ENCODE measurements at regions not wholly inside any gene's neighbourhood (a gene's known extent, or its start where the extent isn't known, plus 50 kb on each side); places are given as distances from the start of the nearest gene placed in this dataset.

DNA sequence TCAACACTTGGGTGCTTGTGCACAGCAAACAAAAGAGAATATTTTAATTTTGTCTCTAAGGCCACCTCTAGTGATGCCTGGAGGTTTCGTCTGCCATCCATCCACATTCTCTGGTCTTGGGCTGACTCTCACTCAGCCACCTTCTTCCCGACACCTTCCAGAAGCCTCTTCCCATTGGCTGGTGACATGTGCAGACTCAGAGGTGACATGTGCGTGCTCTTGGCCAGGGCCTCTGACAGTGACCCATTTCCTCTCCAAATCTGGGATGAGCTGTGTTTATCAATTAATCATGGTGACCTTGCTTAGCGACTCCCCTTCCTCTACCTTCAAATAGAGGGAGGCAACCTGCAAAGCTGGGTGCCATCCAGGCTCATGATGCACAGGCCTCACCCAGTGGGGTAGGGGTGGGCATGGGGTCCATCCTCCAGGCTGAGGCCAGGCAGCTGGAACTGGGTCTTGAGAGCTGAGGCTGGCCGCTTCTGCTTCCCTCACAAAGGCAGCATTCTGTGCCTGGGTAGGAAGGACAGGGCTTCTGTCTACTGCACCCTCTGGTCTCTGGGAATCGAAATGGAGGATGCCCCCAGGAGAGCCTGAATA lies 91.8 kb downstream of the DHCR7 start:
- no peak for ATAC-seq
- Histone ChIP-seq H3K4me1 (no peaks in the 10 kb centered on the region), H3K4me3 (no peak overlapping the region), H3K27me3 (no peaks in the 10 kb centered on the region), H3K36me3 (no peaks in the 10 kb centered on the region), H3K27ac (no peak overlapping the region), H3K9me3 (no peaks in the 10 kb centered on the region)
- TF ChIP-seq, protein P1, sequence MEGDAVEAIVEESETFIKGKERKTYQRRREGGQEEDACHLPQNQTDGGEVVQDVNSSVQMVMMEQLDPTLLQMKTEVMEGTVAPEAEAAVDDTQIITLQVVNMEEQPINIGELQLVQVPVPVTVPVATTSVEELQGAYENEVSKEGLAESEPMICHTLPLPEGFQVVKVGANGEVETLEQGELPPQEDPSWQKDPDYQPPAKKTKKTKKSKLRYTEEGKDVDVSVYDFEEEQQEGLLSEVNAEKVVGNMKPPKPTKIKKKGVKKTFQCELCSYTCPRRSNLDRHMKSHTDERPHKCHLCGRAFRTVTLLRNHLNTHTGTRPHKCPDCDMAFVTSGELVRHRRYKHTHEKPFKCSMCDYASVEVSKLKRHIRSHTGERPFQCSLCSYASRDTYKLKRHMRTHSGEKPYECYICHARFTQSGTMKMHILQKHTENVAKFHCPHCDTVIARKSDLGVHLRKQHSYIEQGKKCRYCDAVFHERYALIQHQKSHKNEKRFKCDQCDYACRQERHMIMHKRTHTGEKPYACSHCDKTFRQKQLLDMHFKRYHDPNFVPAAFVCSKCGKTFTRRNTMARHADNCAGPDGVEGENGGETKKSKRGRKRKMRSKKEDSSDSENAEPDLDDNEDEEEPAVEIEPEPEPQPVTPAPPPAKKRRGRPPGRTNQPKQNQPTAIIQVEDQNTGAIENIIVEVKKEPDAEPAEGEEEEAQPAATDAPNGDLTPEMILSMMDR (IDR thresholded peaks at IDR 0.05) = no peak
- intact Hi-C loops (cut with DNase I) = no loop called here
- DNase-seq = no peak

DNA sequence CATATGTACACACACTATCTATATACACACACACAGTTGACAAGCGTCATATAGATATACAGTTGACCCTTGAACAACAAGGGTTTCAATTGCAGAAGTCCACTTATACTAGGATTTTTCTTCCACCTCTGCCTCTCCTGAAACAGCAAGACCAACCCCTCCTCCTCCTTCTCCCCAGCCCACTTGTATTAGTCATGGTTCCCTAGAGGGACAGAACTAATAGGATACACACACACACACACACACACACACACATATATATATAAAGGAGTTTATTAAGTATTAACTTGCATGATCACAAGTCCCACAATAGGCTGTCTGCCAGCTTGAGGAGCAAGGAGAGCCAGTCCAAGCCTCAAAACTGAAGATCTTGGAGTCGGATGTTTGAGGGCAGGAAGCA lies 92.9 kb downstream of the DHCR7 start:
- Histone ChIP-seq H3K27ac (no peak overlapping the region), H3K27me3 (no peaks in the 10 kb centered on the region), H3K4me3 (no peak overlapping the region), H3K36me3 (no peaks in the 10 kb centered on the region), H3K9me3 (no peaks in the 10 kb centered on the region), H3K4me1 (no peaks in the 10 kb centered on the region)
- no peak for DNase-seq
- TF ChIP-seq, protein P1 (IDR thresholded peaks at IDR 0.05) = no peak
- ATAC-seq = no peak
- intact Hi-C loops (cut with DNase I) = no loop called here

DNA sequence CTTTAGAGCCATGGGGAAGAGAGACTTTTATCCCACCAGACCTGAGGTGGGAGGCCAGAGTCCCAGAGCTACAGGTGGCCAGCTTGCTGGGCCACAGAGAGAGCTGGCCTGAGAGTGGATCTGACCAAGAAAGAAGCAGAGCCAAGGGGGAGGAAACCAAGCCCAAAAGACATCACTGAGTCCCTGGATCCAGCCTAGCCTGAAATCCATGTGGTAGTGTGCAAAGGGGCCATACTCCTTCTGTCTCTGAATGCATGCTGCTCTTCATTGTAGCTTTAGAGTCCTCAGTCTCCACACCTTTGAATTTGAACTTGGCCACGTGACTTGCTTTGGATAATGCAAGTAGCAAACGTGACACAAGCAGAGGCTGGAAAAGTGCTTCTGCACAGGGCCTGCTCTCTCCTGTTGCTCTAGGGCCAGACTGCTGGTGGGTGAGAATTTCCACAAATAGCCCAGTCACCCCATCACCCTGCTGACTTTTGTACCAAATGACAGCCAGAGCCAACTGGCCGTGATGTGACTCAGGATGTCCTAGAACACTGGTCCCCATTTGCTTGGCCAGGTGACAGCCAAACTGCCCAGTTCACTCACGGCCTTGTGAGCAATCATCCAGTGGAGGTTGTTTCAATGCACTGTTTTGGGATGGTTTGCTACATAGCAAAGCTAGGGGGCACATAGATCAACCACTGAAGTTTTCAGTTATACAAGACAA lies 93.6 kb downstream of the DHCR7 start:
- DNase-seq = no peak
- intact Hi-C loops (cut with DNase I) = no loop called here
- H3K4me1 ChIP-seq = no peaks in the 10 kb centered on the region
- H3K36me3 ChIP-seq = no peaks in the 10 kb centered on the region
- ATAC-seq = no peak
- H3K27me3 ChIP-seq = no peaks in the 10 kb centered on the region
- no peak overlapping the region for H3K4me3 ChIP-seq
- H3K9me3 ChIP-seq = no peaks in the 10 kb centered on the region
- H3K27ac ChIP-seq = no peak overlapping the region
- TF ChIP-seq, protein P1 (IDR thresholded peaks at IDR 0.05) = no peak

DNA sequence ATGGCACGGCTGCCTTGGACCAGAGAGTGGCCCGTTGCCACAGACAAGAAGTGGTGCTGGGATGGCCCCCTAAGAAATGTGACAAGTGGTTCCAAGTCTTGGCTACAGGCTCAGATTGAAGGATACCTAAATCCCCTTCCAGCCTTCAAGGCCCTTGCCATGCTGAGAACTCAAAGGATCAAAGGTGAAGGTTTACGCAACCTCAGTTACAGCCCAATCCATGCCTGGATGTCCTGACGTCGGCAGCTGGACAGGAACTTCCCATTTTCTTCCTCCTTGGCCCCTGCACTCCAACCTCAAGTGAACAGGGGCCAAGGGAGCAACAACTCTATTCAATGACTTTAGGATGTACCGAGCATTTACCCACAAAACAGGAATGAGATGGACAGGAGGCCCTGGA lies 95.4 kb downstream of the DHCR7 start:
- H3K9me3 ChIP-seq = no peaks in the 10 kb centered on the region
- no peaks in the 10 kb centered on the region for H3K27me3 ChIP-seq
- H3K4me1 ChIP-seq = no peaks in the 10 kb centered on the region
- no peaks in the 10 kb centered on the region for H3K36me3 ChIP-seq
- TF ChIP-seq, protein P1 (IDR thresholded peaks at IDR 0.05) = no peak
- no peak overlapping the region for H3K27ac ChIP-seq
- intact Hi-C loops (cut with DNase I) = no loop called here
- ATAC-seq (no peak), DNase-seq (no peak)
- no peak overlapping the region for H3K4me3 ChIP-seq

DNA sequence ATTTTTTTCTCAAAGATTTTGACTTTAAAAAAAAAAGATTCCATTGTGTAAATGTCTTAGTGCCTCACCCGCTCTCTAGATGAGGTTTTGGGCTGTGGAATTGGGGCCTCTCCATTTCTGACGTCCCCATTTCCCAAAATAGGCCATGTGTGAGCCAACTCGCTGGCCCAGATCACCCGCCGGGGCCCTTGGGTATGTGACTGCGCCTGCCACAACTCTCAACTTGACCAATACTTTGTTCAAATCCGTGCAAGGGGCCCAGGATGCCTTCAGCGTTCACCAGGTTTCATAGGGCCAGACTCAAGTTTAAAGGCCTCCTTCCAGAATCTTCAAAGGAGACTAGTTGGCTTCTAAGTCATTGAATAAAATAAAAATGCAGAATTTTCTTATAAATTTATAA lies 96.0 kb downstream of the DHCR7 start:
- no peak overlapping the region for H3K27ac ChIP-seq
- TF ChIP-seq, protein P1 (IDR thresholded peaks at IDR 0.05) = no peak
- ATAC-seq (no peak), DNase-seq (no peak)
- no peaks in the 10 kb centered on the region for H3K9me3 ChIP-seq
- intact Hi-C loops (cut with DNase I) = no loop called here
- no peaks in the 10 kb centered on the region for H3K4me1 ChIP-seq
- no peaks in the 10 kb centered on the region for H3K36me3 ChIP-seq
- H3K27me3 ChIP-seq = no peaks in the 10 kb centered on the region
- no peak overlapping the region for H3K4me3 ChIP-seq
